GM12878 (cell line): ENCODE measurements at regions not wholly inside any gene's neighbourhood (a gene's known extent, or its start where the extent isn't known, plus 50 kb on each side); places are given as distances from the start of the nearest gene placed in this dataset.

ENCODE experiments used
- ATF7 ChIP-seq: fragments of 450-650 bp; IDR thresholded peaks from 2 replicates; pipeline ENCODE4 v1.6.1; 2016; ENCODE audit warnings: low read depth, mild to moderate bottlenecking
- CEBPB ChIP-seq, 2 experiments: fragments of 150-350 bp in 1 of 2; IDR thresholded peaks; 2 replicates each; pipeline ENCODE4 v1.6.1; 2012 to 2014; ENCODE audit warnings: low read depth in 2 of 2, low read length in 2 of 2, borderline replicate concordance in 1 of 2, inconsistent platforms in 1 of 2
- CREM ChIP-seq: IDR thresholded peaks from 2 replicates; pipeline ENCODE4 v1.6.1; 2014; ENCODE audit warnings: antibody characterized with exemption, low read depth
- CTCF ChIP-seq, 3 experiments: IDR thresholded peaks in 2 of 3; conservative IDR thresholded peaks in 1 of 3; 2 replicates each; pipeline ENCODE4 v1.5.1; 2011; ENCODE audit warnings: low read depth in 3 of 3, low read length in 3 of 3, mild to moderate bottlenecking in 3 of 3, control low read depth in 2 of 3, moderate library complexity in 2 of 3, inconsistent platforms in 1 of 3, mixed read lengths in 1 of 3; ENCODE audit not compliant: control insufficient read depth in 2 of 3, insufficient read depth in 1 of 3; ENCODE audit errors: extremely low read depth in 1 of 3
- EZH2 ChIP-seq: IDR thresholded peaks from 2 replicates; pipeline ENCODE4 v1.6.1; 2012; ENCODE audit warnings: low read depth, mild to moderate bottlenecking, control low read depth, inconsistent platforms, low read length, borderline replicate concordance; ENCODE audit not compliant: control insufficient read depth
- KDM1A ChIP-seq: fragments of 200-600 bp; sonication (generic); IDR thresholded peaks from 2 replicates; pipeline ENCODE4 v1.6.1; 2016; ENCODE audit warnings: borderline replicate concordance
- MAX ChIP-seq: IDR thresholded peaks from 2 replicates; pipeline ENCODE4 v1.6.1; 2012; ENCODE audit warnings: low read depth, low read length, improper control_type of control experiment
- REST ChIP-seq: IDR thresholded peaks from 2 replicates; pipeline ENCODE4 v1.6.1; 2012; ENCODE audit warnings: mild to moderate bottlenecking, low read depth, low read length

- no peak for TF ChIP-seq CTCF (IDR thresholded peaks at IDR 0.05 in 2 of 3, conservative IDR thresholded peaks at IDR 0.05 in 1 of 3; ENCODE audit: control insufficient read depth in 2 of 3, extremely low read depth in 1 of 3, insufficient read depth in 1 of 3, low read depth in 3 of 3, low read length in 3 of 3)
- no peak for TF ChIP-seq EZH2
- TF ChIP-seq CEBPB (IDR thresholded peaks at IDR 0.05; ENCODE audit: borderline replicate concordance in 1 of 2, low read depth in 2 of 2, low read length in 2 of 2): no peak
- TF ChIP-seq KDM1A: no peak
- no peak for TF ChIP-seq CREM
- no peak for TF ChIP-seq REST
- no peak for TF ChIP-seq ATF7
- TF ChIP-seq MAX: no peak
Observed at GRCh38 chr2:56834686-56835085, 650.9 kb downstream of the CCDC85A start.
